ENCODE measurements at regions not wholly inside any gene's neighbourhood (a gene's known extent, or its start where the extent isn't known, plus 50 kb on each side); places are given as distances from the start of the nearest gene placed in this dataset.

DNA sequence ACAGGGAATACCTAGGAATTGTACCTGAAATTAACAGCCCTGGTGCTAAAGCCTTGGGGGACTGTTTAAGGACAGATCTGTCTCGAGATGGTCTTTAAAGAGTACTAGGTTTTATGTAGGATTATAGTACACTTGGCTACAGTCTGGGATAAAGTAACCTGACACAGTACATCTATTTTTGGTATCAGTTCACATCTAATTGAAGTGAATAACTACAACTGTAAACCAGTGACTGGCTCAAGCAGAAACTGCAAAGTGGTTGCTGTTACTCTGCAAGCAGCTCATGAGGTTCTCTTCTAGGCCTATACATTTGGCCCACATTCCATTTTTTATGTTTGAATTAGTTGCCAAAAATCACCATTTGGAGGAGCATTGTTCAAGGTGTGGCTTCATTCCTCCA is 320.8 kb upstream of the USP25 start:
- H3K27ac ChIP-seq, result no peak overlapping the region
- TF ChIP-seq, protein P1, sequence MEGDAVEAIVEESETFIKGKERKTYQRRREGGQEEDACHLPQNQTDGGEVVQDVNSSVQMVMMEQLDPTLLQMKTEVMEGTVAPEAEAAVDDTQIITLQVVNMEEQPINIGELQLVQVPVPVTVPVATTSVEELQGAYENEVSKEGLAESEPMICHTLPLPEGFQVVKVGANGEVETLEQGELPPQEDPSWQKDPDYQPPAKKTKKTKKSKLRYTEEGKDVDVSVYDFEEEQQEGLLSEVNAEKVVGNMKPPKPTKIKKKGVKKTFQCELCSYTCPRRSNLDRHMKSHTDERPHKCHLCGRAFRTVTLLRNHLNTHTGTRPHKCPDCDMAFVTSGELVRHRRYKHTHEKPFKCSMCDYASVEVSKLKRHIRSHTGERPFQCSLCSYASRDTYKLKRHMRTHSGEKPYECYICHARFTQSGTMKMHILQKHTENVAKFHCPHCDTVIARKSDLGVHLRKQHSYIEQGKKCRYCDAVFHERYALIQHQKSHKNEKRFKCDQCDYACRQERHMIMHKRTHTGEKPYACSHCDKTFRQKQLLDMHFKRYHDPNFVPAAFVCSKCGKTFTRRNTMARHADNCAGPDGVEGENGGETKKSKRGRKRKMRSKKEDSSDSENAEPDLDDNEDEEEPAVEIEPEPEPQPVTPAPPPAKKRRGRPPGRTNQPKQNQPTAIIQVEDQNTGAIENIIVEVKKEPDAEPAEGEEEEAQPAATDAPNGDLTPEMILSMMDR (IDR thresholded peaks at IDR 0.05), result no peak
- DNase-seq (ENCODE audit: low spot score), result no peak

DNA sequence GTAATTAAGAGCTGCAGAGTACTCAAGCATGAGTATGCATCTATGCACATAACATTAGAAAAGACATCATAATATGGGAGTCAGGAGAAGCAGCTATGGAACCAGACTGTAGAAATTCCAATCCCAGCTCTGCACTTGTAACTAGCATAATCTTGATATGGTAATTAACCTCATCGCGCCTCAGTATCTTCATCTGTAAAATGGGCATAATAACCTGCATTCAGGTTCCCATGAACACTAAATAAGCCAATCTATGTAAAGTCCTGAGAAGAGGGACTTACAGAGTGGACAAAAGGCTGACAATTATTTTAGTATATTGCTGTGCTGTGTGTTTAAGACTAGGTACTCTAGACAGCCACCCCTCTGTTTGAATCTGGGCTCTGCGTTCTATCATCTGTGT is 318.9 kb upstream of the USP25 start:
- TF ChIP-seq, protein P1 (IDR thresholded peaks at IDR 0.05), result no peak
- Histone ChIP-seq H3K27ac (no peak overlapping the region), H3K4me3 (no peak overlapping the region)
- DNase-seq (ENCODE audit: low spot score), result no peak

More for the DNA sequence above, 320.8 kb upstream of the USP25 start:
- no peak overlapping the region for H3K4me3 ChIP-seq

DNA sequence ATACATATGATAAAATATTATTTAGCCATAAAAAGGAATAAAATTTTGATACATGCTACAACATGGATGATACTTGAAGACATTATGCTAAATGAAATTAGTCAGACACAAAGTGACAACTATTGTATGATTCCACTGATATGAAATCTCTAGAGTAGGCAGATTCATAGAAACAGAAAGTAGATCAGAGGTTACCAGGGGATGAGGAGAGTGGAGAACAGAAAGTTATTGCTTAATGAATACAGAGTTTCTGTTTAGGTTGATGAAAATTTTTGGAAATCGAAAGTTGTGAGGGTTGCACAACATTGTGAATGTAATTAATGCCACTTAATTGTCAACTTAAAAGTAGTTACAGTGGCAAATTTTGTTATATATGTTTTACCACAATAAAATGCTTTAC is 315.7 kb upstream of the USP25 start:
- TF ChIP-seq, protein P1 (IDR thresholded peaks at IDR 0.05), result no peak
- DNase-seq (ENCODE audit: low spot score), result no peak

DNA sequence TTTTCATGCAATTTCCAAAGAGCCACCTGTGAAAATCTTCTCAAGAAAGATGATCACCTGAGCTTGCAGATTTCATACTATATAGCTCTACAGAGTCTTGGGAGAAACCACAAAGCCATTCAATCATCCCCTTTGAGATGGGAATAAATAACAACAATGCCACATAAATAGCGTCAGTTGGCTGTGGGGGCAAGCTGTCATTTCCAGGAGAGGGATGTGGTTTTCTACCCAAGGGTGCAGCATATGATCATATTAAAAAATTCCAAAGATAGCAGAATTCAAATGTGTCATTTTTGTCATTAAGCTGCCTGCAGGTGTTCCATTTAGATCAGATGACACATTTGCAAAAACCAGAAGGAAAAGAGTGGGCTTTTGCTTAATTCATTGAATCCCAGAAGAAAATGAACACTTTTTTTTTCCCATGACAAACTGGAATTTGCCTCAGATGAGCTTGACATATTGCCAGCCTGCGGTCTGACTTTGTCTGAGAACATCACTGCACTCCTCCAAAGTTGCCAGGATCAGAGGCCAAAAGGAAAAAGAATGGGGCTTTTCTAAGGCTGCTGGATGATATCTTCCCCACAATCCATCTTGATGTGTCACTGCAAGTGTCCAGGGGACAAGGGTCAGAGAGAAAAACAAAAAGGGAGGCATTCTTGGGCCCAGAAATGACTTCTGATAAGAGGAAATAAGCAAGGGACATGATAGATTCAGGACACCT is 314.1 kb upstream of the USP25 start:
- TF ChIP-seq, protein P1 (IDR thresholded peaks at IDR 0.05), result no peak
- Histone ChIP-seq H3K27ac (no peak overlapping the region), H3K4me3 (no peak overlapping the region)
- no peak for DNase-seq (ENCODE audit: low spot score)

More for the DNA sequence above, 315.7 kb upstream of the USP25 start:
- Histone ChIP-seq H3K27ac (no peak overlapping the region), H3K4me3 (no peak overlapping the region)

DNA sequence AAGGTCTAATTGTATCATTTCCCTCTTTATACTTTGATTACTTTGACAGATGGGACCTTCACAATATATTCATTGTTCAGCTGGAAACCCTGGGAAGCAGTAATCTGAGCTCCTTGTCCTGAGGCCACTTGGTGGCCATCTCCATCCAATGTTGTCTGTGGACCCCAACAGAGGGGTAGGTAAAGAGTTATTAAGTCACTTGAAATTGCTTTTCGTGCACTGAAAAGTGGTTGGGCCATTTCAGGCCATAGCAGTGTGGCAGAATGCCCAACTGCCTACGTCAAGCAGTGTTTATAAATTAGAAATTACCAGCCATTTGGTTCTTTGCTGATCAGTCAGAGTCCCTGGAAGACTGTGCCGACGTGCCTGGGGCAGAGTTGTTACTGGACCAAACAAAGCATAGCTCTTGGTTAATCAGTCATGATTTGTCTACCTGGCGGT is 308.3 kb upstream of the USP25 start:
- no peak for DNase-seq (ENCODE audit: low spot score)
- no peak overlapping the region for H3K27ac ChIP-seq
- TF ChIP-seq, protein P1 (IDR thresholded peaks at IDR 0.05), result no peak
- no peak overlapping the region for H3K4me3 ChIP-seq

DNA sequence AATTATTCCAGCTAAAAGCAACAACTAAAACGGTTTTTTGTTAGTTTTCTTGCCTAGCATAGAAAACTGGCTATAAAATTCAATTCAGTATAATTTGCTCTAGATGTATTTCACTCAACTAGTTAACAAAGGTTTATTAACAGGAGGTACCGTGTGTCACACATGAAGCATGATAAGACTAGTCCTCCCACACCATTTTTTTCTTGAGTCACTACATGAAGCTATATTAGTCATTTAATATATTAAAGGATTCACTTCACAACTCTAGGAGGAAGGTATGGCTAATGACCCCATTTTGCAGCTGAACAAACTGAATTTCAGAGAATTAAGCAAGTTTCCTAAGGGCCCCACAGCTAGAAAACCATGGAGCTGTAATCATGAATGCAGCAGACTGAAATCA is 307.8 kb upstream of the USP25 start:
- no peak overlapping the region for H3K4me3 ChIP-seq
- H3K27ac ChIP-seq, result no peak overlapping the region
- TF ChIP-seq, protein P1 (IDR thresholded peaks at IDR 0.05), result no peak
- no peak for DNase-seq (ENCODE audit: low spot score)

DNA sequence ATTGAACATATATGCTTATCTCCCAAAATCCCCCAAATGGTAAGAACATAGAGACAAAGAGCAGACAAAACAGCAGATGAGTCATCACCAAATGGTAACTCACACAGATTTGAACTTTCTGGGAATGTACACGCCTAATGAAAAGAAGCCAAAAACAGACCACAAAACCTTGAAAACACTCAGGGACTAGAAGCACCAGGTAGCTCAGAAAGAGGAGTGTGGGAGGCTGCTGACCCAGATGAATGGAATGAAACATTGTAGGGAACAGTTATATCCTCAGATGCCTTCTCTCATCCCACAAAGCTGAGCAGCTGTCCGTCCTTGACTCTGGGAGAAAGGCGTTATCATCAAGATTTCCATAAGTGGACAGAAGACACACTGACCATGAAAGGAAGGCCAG is 307.0 kb upstream of the USP25 start:
- H3K4me3 ChIP-seq, result no peak overlapping the region
- TF ChIP-seq, protein P1 (IDR thresholded peaks at IDR 0.05), result no peak
- H3K27ac ChIP-seq, result no peak overlapping the region
- DNase-seq (ENCODE audit: low spot score), result no peak

Measured in coronary artery (tissue), 2 donors.